GM19372 (cell line): ENCODE measurements at regions not wholly inside any gene's neighbourhood (a gene's known extent, or its start where the extent isn't known, plus 50 kb on each side); places are given as distances from the start of the nearest gene placed in this dataset.
"Not testable (repeated sequence)": the region's sequence is repeated elsewhere in the genome, so short reads cannot be mapped to it uniquely, and the experiment has no call there.

Source experiments
- ATAC-seq: cut with Tn5 transposase; IDR thresholded peaks from one replicate; pipeline ENCODE4 v1.9.1; 2021; ENCODE audit warnings: mild to moderate bottlenecking, low read depth, moderate library complexity; ENCODE audit not compliant: unreplicated experiment

GRCh38 chr22:22062306-22062793 is 79.8 kb upstream of the TOP3B start:
- ATAC-seq: no peak

- ATAC-seq: no peak
These were observed 78.8 kb upstream of the TOP3B start for GRCh38 chr22:22061085-22062077.

- no peak for ATAC-seq
These were observed 77.9 kb upstream of the TOP3B start for GRCh38 chr22:22060200-22061084.

GRCh38 chr22:22059291-22060002 is 76.9 kb upstream of the TOP3B start:
- no peak for ATAC-seq

- ATAC-seq: no peak
These were observed 76.2 kb upstream of the TOP3B start for GRCh38 chr22:22058633-22059290.

- no peak for ATAC-seq
These were observed 75.2 kb upstream of the TOP3B start for GRCh38 chr22:22057617-22058378.

- not testable (repeated sequence) for ATAC-seq
These were observed 74.4 kb upstream of the TOP3B start for GRCh38 chr22:22056809-22057594.

- not testable (repeated sequence) for ATAC-seq
These were observed 70.1 kb upstream of the TOP3B start for GRCh38 chr22:22052548-22053139.

- ATAC-seq: not testable (repeated sequence)
These were observed 68.4 kb upstream of the TOP3B start for GRCh38 chr22:22051032-22051431.

GRCh38 chr22:22050141-22050775 is 67.7 kb upstream of the TOP3B start:
- no peak for ATAC-seq

GRCh38 chr22:22049684-22050083 is 67.1 kb upstream of the TOP3B start:
- ATAC-seq: no peak

GRCh38 chr22:22048981-22049531 is 66.5 kb upstream of the TOP3B start:
- ATAC-seq: no peak

GRCh38 chr22:22048318-22048942 is 65.8 kb upstream of the TOP3B start:
- no peak for ATAC-seq

- no peak for ATAC-seq
These were observed 65.2 kb upstream of the TOP3B start for GRCh38 chr22:22047776-22048175.

GRCh38 chr22:22047266-22047665 is 64.7 kb upstream of the TOP3B start:
- no peak for ATAC-seq

- no peak for ATAC-seq
These were observed 63.8 kb upstream of the TOP3B start for GRCh38 chr22:22046370-22046769.
